Adrenal gland (tissue), 9 donors: ENCODE measurements at regions not wholly inside any gene's neighbourhood (a gene's known extent, or its start where the extent isn't known, plus 50 kb on each side); places are given as distances from the start of the nearest gene placed in this dataset.

Experiments used
- DNase-seq, 7 donors: peaks; one replicate each; pipeline ENCODE4 v3.0.0-alpha.2; 2019 to 2020
- H3K27ac ChIP-seq, 5 donors: fragments of 200-600 bp; sonication (generic) in 4 of 5; 1 replicate in 3 of 5; 2 replicates in 2 of 5; pipeline versions ENCODE4 v1.5.1 to v1.8.0; 2016 to 2020; ENCODE audit warnings: mild to moderate bottlenecking in 1 of 5
- H3K27me3 ChIP-seq: fragments of 200-600 bp; 2 replicates; pipeline ENCODE4 v1.8.0; 2021
- H3K36me3 ChIP-seq, 2 donors: fragments of 200-600 bp; replicated peaks in 1 of 2; 1 replicate in 1 of 2; 2 replicates in 1 of 2; pipeline versions ENCODE4 v1.5.1 to v1.8.0; 2018 to 2022
- H3K4me1 ChIP-seq, 2 donors: fragments of 200-600 bp; replicated peaks in 1 of 2; 1 replicate in 1 of 2; 2 replicates in 1 of 2; pipeline versions ENCODE4 v1.5.1 to v1.8.0; 2018 to 2021
- H3K4me3 ChIP-seq, 4 donors: fragments of 200-600 bp; sonication (generic) in 3 of 4; one replicate each; pipeline ENCODE4 v1.5.1; 2016 to 2018
- H3K9me3 ChIP-seq, 3 donors: fragments of 200-600 bp; sonication (generic) in 1 of 3; replicated peaks in 1 of 3; 1 replicate in 2 of 3; 2 replicates in 1 of 3; pipeline versions ENCODE4 v1.5.1 to v1.8.0; 2016 to 2021
- CTCF ChIP-seq, 6 experiments: fragments of 450-650 bp in 4 of 6; fragments of 200-600 bp in 2 of 6; sonication (generic) in 1 of 6; IDR thresholded peaks; 1 replicate in 5 of 6; 2 replicates in 1 of 6; pipeline versions ENCODE4 v1.5.1 to v1.8.0; 2016 to 2021; ENCODE audit warnings: antibody characterized with exemption in 6 of 6, mild to moderate bottlenecking in 2 of 6, moderate library complexity in 1 of 6
- POLR2A ChIP-seq, 2 donors: fragments of 450-650 bp; IDR thresholded peaks; one replicate each; pipeline ENCODE4 v1.6.1; 2017; ENCODE audit warnings: antibody characterized with exemption in 2 of 2, mild to moderate bottlenecking in 2 of 2, moderate library complexity in 1 of 2
- WGBS, 4 donors: extraction: QIAGEN DNeasy Blood & Tissue Kit in 2 of 4; methylation state at CpG; one replicate each; pipeline versions ENCODE4 v1.1.5 to v1.1.7; 2013 to 2017; 5-methylcytosine and 5-hydroxymethylcytosine counted together
- intact Hi-C, 2 donors: fragments of 100-400 bp; cut with DNase I; formaldehyde crosslinking; loops; one replicate each; pipeline versions ENCODE4 v1.14.1 to v1.15.0; 2022 to 2023
- donor health status: healthy with polysubstance abuse.
- donor health status: Bipolar disorder and iron deficiency.
- donor health status: DM: yes; HTN: yes; CAD: no.
- donor health status: DM: no; HTN: no; CAD: no.
- donor health status: DM: no; HTN: no; CAD: no.

GRCh38 chr19:13652810-13653590 is 111.3 kb upstream of the MRI1 start:
- intact Hi-C loops: no loop called here
- no peaks in the 10 kb centered on the region for H3K36me3 ChIP-seq
- no peaks in the 10 kb centered on the region for H3K4me1 ChIP-seq
- H3K4me3 ChIP-seq: no peak overlapping the region
- TF ChIP-seq POLR2A (IDR thresholded peaks at IDR 0.05): no peak
- H3K27me3 ChIP-seq: no peaks in the 10 kb centered on the region
- no peaks in the 10 kb centered on the region for H3K9me3 ChIP-seq
- no peak overlapping the region for H3K27ac ChIP-seq
- no peak for DNase-seq
- WGBS, 4 donors: 62 to 88% (median 72%) methylated on average over 5 of the region's 5 CpGs

GRCh38 chr19:13646758-13647157 is 117.6 kb upstream of the MRI1 start:
- no peaks in the 10 kb centered on the region for H3K4me1 ChIP-seq
- no peaks in the 10 kb centered on the region for H3K9me3 ChIP-seq
- intact Hi-C loops: no loop called here
- 16 to 69% (median 32%) methylated on average over 5 to 7 of the region's 7 CpGs for WGBS, 4 donors
- no peak for TF ChIP-seq POLR2A (IDR thresholded peaks at IDR 0.05)
- no peak for TF ChIP-seq CTCF (IDR thresholded peaks at IDR 0.05)
- H3K27ac ChIP-seq: no peak overlapping the region
- no peak for DNase-seq
- no peaks in the 10 kb centered on the region for H3K27me3 ChIP-seq
- no peaks in the 10 kb centered on the region for H3K36me3 ChIP-seq
- H3K4me3 ChIP-seq: no peak overlapping the region

- Histone ChIP-seq H3K36me3 (no peaks in the 10 kb centered on the region), H3K9me3 (no peaks in the 10 kb centered on the region), H3K4me3 (no peak overlapping the region), H3K27me3 (no peaks in the 10 kb centered on the region), H3K4me1 (no peaks in the 10 kb centered on the region), H3K27ac (no peak overlapping the region)
- intact Hi-C loops: no loop called here
- 80 to 95% (median 89%) methylated on average over 3 of the region's 3 CpGs for WGBS, 4 donors
- no peak for TF ChIP-seq POLR2A (IDR thresholded peaks at IDR 0.05)
- TF ChIP-seq CTCF (IDR thresholded peaks at IDR 0.05): no peak
- no peak for DNase-seq
Observed at GRCh38 chr19:13644645-13645044, 119.7 kb upstream of the MRI1 start.

GRCh38 chr19:13640611-13641010 is 123.7 kb upstream of the MRI1 start:
- DNase-seq: no peak
- 60 to 77% (median 69%) methylated on average over 1 of the region's 1 CpG for WGBS, 4 donors
- Histone ChIP-seq H3K4me1 (no peaks in the 10 kb centered on the region), H3K9me3 (no peaks in the 10 kb centered on the region), H3K4me3 (no peak overlapping the region), H3K27ac (no peak overlapping the region), H3K27me3 (no peaks in the 10 kb centered on the region), H3K36me3 (no peaks in the 10 kb centered on the region)
- intact Hi-C loops: no loop called here
- TF ChIP-seq POLR2A (IDR thresholded peaks at IDR 0.05) (no peak), CTCF (IDR thresholded peaks at IDR 0.05) (no peak)

GRCh38 chr19:13639342-13639929 is 124.9 kb upstream of the MRI1 start:
- TF ChIP-seq POLR2A (IDR thresholded peaks at IDR 0.05): no peak
- TF ChIP-seq CTCF (IDR thresholded peaks at IDR 0.05): no peak
- no peaks in the 10 kb centered on the region for H3K9me3 ChIP-seq
- WGBS, 4 donors: 62 to 69% (median 67%) methylated on average over 7 of the region's 7 CpGs

More at GRCh38 chr19:13639342-13639929, 124.9 kb upstream of the MRI1 start:
- no peak for DNase-seq
- H3K4me3 ChIP-seq: no peak overlapping the region
- intact Hi-C loops: no loop called here
- no peaks in the 10 kb centered on the region for H3K36me3 ChIP-seq
- H3K27ac ChIP-seq: no peak overlapping the region
- no peaks in the 10 kb centered on the region for H3K27me3 ChIP-seq
- no peaks in the 10 kb centered on the region for H3K4me1 ChIP-seq
